DOHH2 (cell line): ENCODE measurements at regions not wholly inside any gene's neighbourhood (a gene's known extent, or its start where the extent isn't known, plus 50 kb on each side); places are given as distances from the start of the nearest gene placed in this dataset.

ENCODE experiments used
- H3F3A ChIP-seq: fragments of 200-600 bp; sonication (generic), shearing (Covaris generic); 2 replicates; pipeline ENCODE4 v1.6.0; 2016; ENCODE audit warnings: antibody characterized with exemption, mild to moderate bottlenecking; ENCODE audit not compliant: control insufficient read depth, insufficient read depth
- H3K27ac ChIP-seq: fragments of 200-600 bp; sonication (generic); 2 replicates; pipeline ENCODE4 v1.5.1; 2014; ENCODE audit warnings: low read depth, mild to moderate bottlenecking, low read length, moderate library complexity
- H3K27me3 ChIP-seq: fragments of 200-600 bp; sonication (generic); 2 replicates; pipeline ENCODE4 v1.6.1; 2014; ENCODE audit warnings: mild to moderate bottlenecking, low read length, mixed read lengths; ENCODE audit not compliant: control insufficient read depth
- H3K36me3 ChIP-seq: fragments of 200-600 bp; sonication (generic); 2 replicates; pipeline ENCODE4 v1.6.1; 2014; ENCODE audit warnings: mild to moderate bottlenecking, low read length, moderate library complexity, mixed read lengths; ENCODE audit not compliant: control insufficient read depth
- H3K4me1 ChIP-seq: fragments of 200-600 bp; sonication (generic); 2 replicates; pipeline ENCODE4 v1.6.1; 2014; ENCODE audit warnings: mild to moderate bottlenecking, low read length, mixed read lengths; ENCODE audit not compliant: control insufficient read depth
- H3K4me2 ChIP-seq: fragments of 200-600 bp; sonication (generic); 2 replicates; pipeline ENCODE4 v1.6.0; 2014; ENCODE audit warnings: mild to moderate bottlenecking, low read length, moderate library complexity
- H3K4me3 ChIP-seq: fragments of 200-600 bp; sonication (generic); 2 replicates; pipeline ENCODE4 v1.5.1; 2014; ENCODE audit warnings: mild to moderate bottlenecking, low read length, mixed read lengths
- H3K79me2 ChIP-seq: fragments of 200-600 bp; sonication (generic); 2 replicates; pipeline ENCODE4 v1.6.1; 2014; ENCODE audit warnings: mild to moderate bottlenecking, low read length, mixed read lengths; ENCODE audit not compliant: control insufficient read depth
- H3K9me2 ChIP-seq: fragments of 200-600 bp; sonication (generic); replicated peaks from 2 replicates; pipeline ENCODE4 v1.6.1; 2014; ENCODE audit warnings: mild to moderate bottlenecking, low read length, mixed read lengths; ENCODE audit not compliant: control insufficient read depth
- H3K9me3 ChIP-seq: fragments of 200-600 bp; sonication (generic); 2 replicates; pipeline ENCODE4 v1.6.1; 2014; ENCODE audit warnings: antibody characterized with exemption, low read length, mixed read lengths; ENCODE audit not compliant: control insufficient read depth, insufficient read depth
- H4K20me1 ChIP-seq: fragments of 200-600 bp; sonication (generic); 2 replicates; pipeline ENCODE4 v1.6.0; 2014; ENCODE audit warnings: low read depth, mild to moderate bottlenecking, antibody characterized with exemption, low read length, moderate library complexity; ENCODE audit not compliant: control insufficient read depth, insufficient read depth
- EZH2phosphoT487 ChIP-seq: fragments of 200-600 bp; sonication (generic); IDR thresholded peaks from 2 replicates; pipeline ENCODE4 v1.6.1; 2017; ENCODE audit warnings: borderline replicate concordance, mild to moderate bottlenecking, antibody characterized with exemption, low read length, moderate library complexity, mixed read lengths
- TF ChIP-seq, protein P1 (sequence below): fragments of 200-600 bp; sonication (generic); IDR thresholded peaks from one replicate; pipeline ENCODE4 v1.5.1; 2014; ENCODE audit warnings: antibody characterized with exemption, mild to moderate bottlenecking, low read depth, low read length; ENCODE audit not compliant: poor library complexity, severe bottlenecking

GRCh38 chr10:53679666-53680065, 907.1 kb upstream of the MBL2 start:
- Histone ChIP-seq H3K36me3 (no peaks in the 10 kb centered on the region), H3K4me3 (no peak overlapping the region), H3K79me2 (no peaks in the 10 kb centered on the region), H3K9me3 (no peaks in the 10 kb centered on the region), H3K4me2 (no peak overlapping the region), H4K20me1 (no peaks in the 10 kb centered on the region), H3K27me3 (no peaks in the 10 kb centered on the region), H3K4me1 (no peaks in the 10 kb centered on the region), H3K9me2 (no peaks in the 10 kb centered on the region), H3F3A (no peaks in the 10 kb centered on the region), H3K27ac (no peak overlapping the region)
- TF ChIP-seq, protein P1, sequence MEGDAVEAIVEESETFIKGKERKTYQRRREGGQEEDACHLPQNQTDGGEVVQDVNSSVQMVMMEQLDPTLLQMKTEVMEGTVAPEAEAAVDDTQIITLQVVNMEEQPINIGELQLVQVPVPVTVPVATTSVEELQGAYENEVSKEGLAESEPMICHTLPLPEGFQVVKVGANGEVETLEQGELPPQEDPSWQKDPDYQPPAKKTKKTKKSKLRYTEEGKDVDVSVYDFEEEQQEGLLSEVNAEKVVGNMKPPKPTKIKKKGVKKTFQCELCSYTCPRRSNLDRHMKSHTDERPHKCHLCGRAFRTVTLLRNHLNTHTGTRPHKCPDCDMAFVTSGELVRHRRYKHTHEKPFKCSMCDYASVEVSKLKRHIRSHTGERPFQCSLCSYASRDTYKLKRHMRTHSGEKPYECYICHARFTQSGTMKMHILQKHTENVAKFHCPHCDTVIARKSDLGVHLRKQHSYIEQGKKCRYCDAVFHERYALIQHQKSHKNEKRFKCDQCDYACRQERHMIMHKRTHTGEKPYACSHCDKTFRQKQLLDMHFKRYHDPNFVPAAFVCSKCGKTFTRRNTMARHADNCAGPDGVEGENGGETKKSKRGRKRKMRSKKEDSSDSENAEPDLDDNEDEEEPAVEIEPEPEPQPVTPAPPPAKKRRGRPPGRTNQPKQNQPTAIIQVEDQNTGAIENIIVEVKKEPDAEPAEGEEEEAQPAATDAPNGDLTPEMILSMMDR, result no peak
- no peak for TF ChIP-seq EZH2phosphoT487

- H3K9me3 ChIP-seq, result no peaks in the 10 kb centered on the region
Measured at GRCh38 chr10:53675177-53675576, 902.6 kb upstream of the MBL2 start.

DNA sequence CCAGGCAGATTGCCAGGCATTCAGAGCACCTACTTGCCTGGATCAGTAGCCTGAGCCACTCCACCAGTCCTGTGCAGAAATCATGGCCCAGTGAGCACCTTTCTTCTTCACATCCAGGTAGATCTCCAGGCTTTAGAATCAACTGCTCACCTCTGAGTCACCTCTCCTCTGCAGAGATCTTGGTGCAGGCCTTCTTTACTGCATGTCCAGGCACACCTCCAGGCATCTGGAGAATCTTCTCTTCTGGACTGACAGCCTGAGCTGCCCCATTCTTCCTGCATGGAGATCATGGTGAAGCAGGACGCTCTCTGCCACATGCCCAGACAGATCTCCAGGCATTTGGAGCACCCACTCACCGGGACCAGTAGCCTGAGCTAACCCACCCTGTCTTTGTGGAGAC, 894.5 kb upstream of the MBL2 start:
- no peaks in the 10 kb centered on the region for H3K36me3 ChIP-seq
- H3K27ac ChIP-seq, result no peak overlapping the region
- TF ChIP-seq, protein P1, result no peak
- TF ChIP-seq EZH2phosphoT487, result no peak
- no peaks in the 10 kb centered on the region for H3K4me1 ChIP-seq
- no peaks in the 10 kb centered on the region for H3K9me2 ChIP-seq
- H3K79me2 ChIP-seq, result no peaks in the 10 kb centered on the region
- H3K4me3 ChIP-seq, result no peak overlapping the region
- no peaks in the 10 kb centered on the region for H3F3A ChIP-seq
- no peaks in the 10 kb centered on the region for H4K20me1 ChIP-seq
- no peak overlapping the region for H3K4me2 ChIP-seq
- no peaks in the 10 kb centered on the region for H3K27me3 ChIP-seq
- no peaks in the 10 kb centered on the region for H3K9me3 ChIP-seq

More at GRCh38 chr10:53675177-53675576, 902.6 kb upstream of the MBL2 start:
- Histone ChIP-seq H3F3A (no peaks in the 10 kb centered on the region), H3K27ac (no peak overlapping the region), H3K79me2 (no peaks in the 10 kb centered on the region), H3K27me3 (no peaks in the 10 kb centered on the region), H3K4me2 (no peak overlapping the region), H3K36me3 (no peaks in the 10 kb centered on the region), H3K4me3 (no peak overlapping the region), H4K20me1 (no peaks in the 10 kb centered on the region), H3K9me2 (no peaks in the 10 kb centered on the region), H3K4me1 (no peaks in the 10 kb centered on the region)
- TF ChIP-seq, protein P1, result no peak
- no peak for TF ChIP-seq EZH2phosphoT487
